OCI-LY3 (cell line): ENCODE measurements at regions not wholly inside any gene's neighbourhood (a gene's known extent, or its start where the extent isn't known, plus 50 kb on each side); places are given as distances from the start of the nearest gene placed in this dataset.

ENCODE experiments used
- EZH2phosphoT487 ChIP-seq: fragments of 200-600 bp; shearing (Covaris generic); IDR thresholded peaks from 2 replicates; pipeline ENCODE4 v1.6.1; 2018; ENCODE audit warnings: antibody characterized with exemption, mixed run types, low read depth
- TF ChIP-seq, protein P1 (sequence below): fragments of 200-600, 300-600 bp; sonication (generic); IDR thresholded peaks from 2 replicates; pipeline ENCODE4 v1.5.1; 2014; ENCODE audit warnings: antibody characterized with exemption, low read length, low read depth

DNA sequence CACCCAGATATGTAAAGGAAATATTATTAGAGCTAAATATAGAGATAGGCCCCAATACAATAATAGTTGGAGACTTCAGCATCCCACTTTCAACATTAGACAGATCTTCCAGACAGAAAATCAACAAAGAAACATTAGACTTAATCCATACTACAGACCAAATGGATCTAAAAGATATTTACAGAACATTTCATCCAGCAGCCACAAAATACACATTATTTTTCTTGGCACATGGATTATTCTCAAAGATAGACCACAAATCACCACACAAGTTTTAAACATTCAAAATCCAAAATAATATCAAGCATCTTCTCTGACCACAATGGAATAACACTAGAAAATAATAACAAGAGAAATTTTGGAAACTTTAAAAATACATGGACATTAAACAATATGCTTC is 1159.1 kb upstream of the CITED2 start:
- TF ChIP-seq, protein P1, sequence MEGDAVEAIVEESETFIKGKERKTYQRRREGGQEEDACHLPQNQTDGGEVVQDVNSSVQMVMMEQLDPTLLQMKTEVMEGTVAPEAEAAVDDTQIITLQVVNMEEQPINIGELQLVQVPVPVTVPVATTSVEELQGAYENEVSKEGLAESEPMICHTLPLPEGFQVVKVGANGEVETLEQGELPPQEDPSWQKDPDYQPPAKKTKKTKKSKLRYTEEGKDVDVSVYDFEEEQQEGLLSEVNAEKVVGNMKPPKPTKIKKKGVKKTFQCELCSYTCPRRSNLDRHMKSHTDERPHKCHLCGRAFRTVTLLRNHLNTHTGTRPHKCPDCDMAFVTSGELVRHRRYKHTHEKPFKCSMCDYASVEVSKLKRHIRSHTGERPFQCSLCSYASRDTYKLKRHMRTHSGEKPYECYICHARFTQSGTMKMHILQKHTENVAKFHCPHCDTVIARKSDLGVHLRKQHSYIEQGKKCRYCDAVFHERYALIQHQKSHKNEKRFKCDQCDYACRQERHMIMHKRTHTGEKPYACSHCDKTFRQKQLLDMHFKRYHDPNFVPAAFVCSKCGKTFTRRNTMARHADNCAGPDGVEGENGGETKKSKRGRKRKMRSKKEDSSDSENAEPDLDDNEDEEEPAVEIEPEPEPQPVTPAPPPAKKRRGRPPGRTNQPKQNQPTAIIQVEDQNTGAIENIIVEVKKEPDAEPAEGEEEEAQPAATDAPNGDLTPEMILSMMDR: no peak
- no peak for TF ChIP-seq EZH2phosphoT487
